H9 (cell line): ENCODE measurements at regions not wholly inside any gene's neighbourhood (a gene's known extent, or its start where the extent isn't known, plus 50 kb on each side); places are given as distances from the start of the nearest gene placed in this dataset.

Experiments used
- DNase-seq: peaks from one replicate; pipeline ENCODE4 v3.0.0-alpha.2; 2017
- H2AFZ ChIP-seq: one replicate; pipeline ENCODE4 v1.6.1; 2013; ENCODE audit warnings: mild to moderate bottlenecking, low read length, control low read depth, moderate library complexity
- H2AK5ac ChIP-seq: 2 replicates; pipeline ENCODE4 v1.6.1; 2013; ENCODE audit warnings: low read length, control low read depth, mixed read lengths; ENCODE audit not compliant: insufficient read length
- H2BK120ac ChIP-seq: one replicate; pipeline ENCODE4 v1.6.1; 2013; ENCODE audit warnings: low read depth, mild to moderate bottlenecking, low read length, control low read depth, inconsistent platforms; ENCODE audit not compliant: poor library complexity, severe bottlenecking
- H2BK12ac ChIP-seq: 2 replicates; pipeline ENCODE4 v1.6.1; 2013; ENCODE audit warnings: low read length, control low read depth, mixed read lengths, low read depth; ENCODE audit not compliant: insufficient read length
- H2BK15ac ChIP-seq: 2 replicates; pipeline ENCODE4 v1.6.1; 2013; ENCODE audit warnings: low read depth, low read length, control low read depth
- H2BK20ac ChIP-seq: one replicate; pipeline ENCODE4 v1.6.1; 2013; ENCODE audit warnings: low read depth, mild to moderate bottlenecking, low read length, control low read depth, inconsistent platforms; ENCODE audit not compliant: poor library complexity, severe bottlenecking
- H2BK5ac ChIP-seq: 2 replicates; pipeline ENCODE4 v1.6.1; 2013; ENCODE audit warnings: low read length, control low read depth, mixed read lengths; ENCODE audit not compliant: insufficient read length
- H3K14ac ChIP-seq: 2 replicates; pipeline ENCODE4 v1.6.1; 2013; ENCODE audit warnings: low read length, control low read depth; ENCODE audit not compliant: insufficient read depth
- H3K18ac ChIP-seq: 2 replicates; pipeline ENCODE4 v1.6.1; 2013; ENCODE audit warnings: low read depth, mild to moderate bottlenecking, mixed read lengths, low read length, control low read depth; ENCODE audit not compliant: insufficient read length
- H3K23ac ChIP-seq: 2 replicates; pipeline ENCODE4 v1.6.1; 2013; ENCODE audit warnings: low read length, control low read depth, mixed read lengths, low read depth; ENCODE audit not compliant: insufficient read length
- H3K23me2 ChIP-seq: 2 replicates; pipeline ENCODE4 v1.6.1; 2013; ENCODE audit warnings: low read depth, mild to moderate bottlenecking, mixed read lengths, low read length, control low read depth; ENCODE audit not compliant: insufficient read length, poor library complexity, severe bottlenecking
- H3K27ac ChIP-seq: 2 replicates; pipeline ENCODE4 v1.5.1; 2013; ENCODE audit warnings: low read length, control low read depth, mixed read lengths, low read depth; ENCODE audit not compliant: insufficient read length
- H3K27me3 ChIP-seq: 2 replicates; pipeline ENCODE4 v1.6.1; 2013; ENCODE audit warnings: low read length, control low read depth, inconsistent platforms; ENCODE audit not compliant: insufficient read depth
- H3K4ac ChIP-seq: 2 replicates; pipeline ENCODE4 v1.6.1; 2013; ENCODE audit warnings: low read depth, mild to moderate bottlenecking, control low read depth, inconsistent platforms, low read length, moderate library complexity
- H3K4me1 ChIP-seq: 2 replicates; pipeline ENCODE4 v1.6.1; 2013; ENCODE audit warnings: low read length, control low read depth, inconsistent platforms; ENCODE audit not compliant: insufficient read depth
- H3K4me2 ChIP-seq: 2 replicates; pipeline ENCODE4 v1.6.1; 2013; ENCODE audit warnings: low read length, control low read depth, mixed read lengths; ENCODE audit not compliant: insufficient read length, insufficient read depth
- H3K56ac ChIP-seq: 2 replicates; pipeline ENCODE4 v1.6.1; 2013; ENCODE audit warnings: low read depth, mild to moderate bottlenecking, mixed read lengths, low read length, control low read depth; ENCODE audit not compliant: insufficient read length
- H3K79me1 ChIP-seq: 2 replicates; pipeline ENCODE4 v1.6.1; 2013; ENCODE audit warnings: low read depth, mild to moderate bottlenecking, moderate library complexity, low read length, control low read depth, inconsistent platforms; ENCODE audit not compliant: insufficient read depth, poor library complexity, severe bottlenecking
- H3K79me2 ChIP-seq: 2 replicates; pipeline ENCODE4 v1.6.1; 2013; ENCODE audit warnings: low read length, control low read depth, inconsistent platforms; ENCODE audit not compliant: insufficient read depth
- H3K9ac ChIP-seq: 2 replicates; pipeline ENCODE4 v1.6.1; 2013; ENCODE audit warnings: low read length, control low read depth, mixed read lengths; ENCODE audit not compliant: insufficient read length; ENCODE audit errors: extremely low read depth
- H3K9me3 ChIP-seq: one replicate; pipeline ENCODE4 v1.6.1; 2013; ENCODE audit warnings: low read depth, low read length, inconsistent platforms; ENCODE audit not compliant: control insufficient read depth
- H3T11ph ChIP-seq: one replicate; pipeline ENCODE4 v1.6.1; 2013; ENCODE audit warnings: mild to moderate bottlenecking, low read length, control low read depth, inconsistent platforms
- H4K20me1 ChIP-seq: one replicate; pipeline ENCODE4 v1.6.1; 2013; ENCODE audit not compliant: control insufficient read depth, insufficient read length, insufficient read depth
- H4K5ac ChIP-seq: 2 replicates; pipeline ENCODE4 v1.6.1; 2013; ENCODE audit warnings: low read depth, mild to moderate bottlenecking, mixed read lengths, low read length, control low read depth; ENCODE audit not compliant: insufficient read length
- H4K8ac ChIP-seq: replicated peaks from 2 replicates; pipeline ENCODE4 v1.6.1; 2013; ENCODE audit warnings: low read length, control low read depth, mixed read lengths, low read depth; ENCODE audit not compliant: insufficient read length
- H4K91ac ChIP-seq: 2 replicates; pipeline ENCODE4 v1.6.1; 2013; ENCODE audit warnings: low read depth, mild to moderate bottlenecking, moderate library complexity, mixed read lengths, low read length, control low read depth; ENCODE audit not compliant: insufficient read length
- H3K27ac Mint-ChIP-seq, 3 experiments: 2 replicates in 2 of 3; 3 replicates in 1 of 3; pipeline ENCODE4 v1.8.0; 2020 to 2021; ENCODE audit warnings: mixed read lengths in 3 of 3, mild to moderate bottlenecking in 1 of 3, moderate library complexity in 1 of 3
- H3K27me3 Mint-ChIP-seq: 2 replicates; pipeline ENCODE4 v1.8.0; 2021; ENCODE audit warnings: low read depth, mild to moderate bottlenecking, moderate library complexity, mixed read lengths
- H3K36me3 Mint-ChIP-seq, 3 experiments: 2 replicates in 2 of 3; 3 replicates in 1 of 3; pipeline ENCODE4 v1.8.0; 2020 to 2021; ENCODE audit warnings: low read depth in 3 of 3, mixed read lengths in 3 of 3; ENCODE audit not compliant: insufficient read depth in 1 of 3
- H3K4me1 Mint-ChIP-seq, 2 experiments: 2 replicates each; pipeline ENCODE4 v1.8.0; 2020; ENCODE audit warnings: mixed read lengths in 2 of 2
- H3K4me3 Mint-ChIP-seq, 2 experiments: 2 replicates in 1 of 2; 3 replicates in 1 of 2; pipeline ENCODE4 v1.8.0; 2020 to 2021; ENCODE audit warnings: mild to moderate bottlenecking in 2 of 2, mixed read lengths in 2 of 2, moderate library complexity in 1 of 2
- H3K9me3 Mint-ChIP-seq, 2 experiments: 2 replicates in 1 of 2; 3 replicates in 1 of 2; pipeline ENCODE4 v1.8.0; 2020; ENCODE audit warnings: mild to moderate bottlenecking in 2 of 2, mixed read lengths in 2 of 2, moderate library complexity in 1 of 2
- WGBS: extraction: QIAGEN DNeasy Blood & Tissue Kit; methylation state at CpG from one replicate; pipeline ENCODE4 v1.1.7; 2013; ENCODE audit warnings: missing lambda C conversion rate, low lambda C conversion rate, mixed read lengths; ENCODE audit not compliant: insufficient read length; ENCODE audit errors: extremely low coverage; 5-methylcytosine and 5-hydroxymethylcytosine counted together
- TF ChIP-seq, protein P1 (sequence below): fragments of 200-600 bp; sonication (generic); conservative IDR thresholded peaks from 3 replicates; pipeline ENCODE4 v1.8.0; 2021; ENCODE audit warnings: antibody characterized with exemption, mild to moderate bottlenecking

DNA sequence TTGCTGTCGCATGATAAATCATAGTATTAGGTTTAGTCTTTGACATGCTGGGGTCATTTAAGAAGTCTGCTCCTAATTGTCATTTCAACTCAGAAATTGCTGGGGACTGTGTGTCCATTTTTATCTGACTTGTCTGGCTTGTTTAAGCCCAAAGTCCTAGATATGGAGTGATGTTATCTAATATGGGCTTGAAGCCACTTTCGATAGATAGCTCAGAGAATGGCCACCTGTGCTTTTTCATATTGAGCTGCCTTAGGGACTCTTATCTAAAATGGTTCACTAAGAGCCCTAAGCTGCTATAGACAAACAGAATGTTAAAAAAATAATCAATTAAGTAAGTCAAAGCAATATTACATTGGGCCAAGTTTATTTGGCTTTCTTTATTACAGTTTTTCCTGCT is 81.6 kb upstream of the CNTNAP4 start:
- Histone ChIP-seq H3K23me2 (no peaks in the 10 kb centered on the region), H2BK15ac (no peak overlapping the region), H3K27ac (no peak overlapping the region), H2AFZ (no peak overlapping the region), H2AK5ac (no peak overlapping the region), H3K79me2 (no peaks in the 10 kb centered on the region), H2BK12ac (no peak overlapping the region), H3K4me2 (no peak overlapping the region), H2BK5ac (no peak overlapping the region), H4K20me1 (no peaks in the 10 kb centered on the region), H3K79me1 (no peaks in the 10 kb centered on the region), H4K5ac (no peak overlapping the region), H3K4me1 (peaks cover 11% of the 10 kb centered on the region), H4K91ac (no peak overlapping the region), H3K14ac (no peak overlapping the region), H3K9me3 (no peaks in the 10 kb centered on the region), H3K18ac (no peak overlapping the region), H3K4ac (no peak overlapping the region), H3K56ac (no peak overlapping the region), H3T11ph (no peak overlapping the region), H2BK120ac (no peak overlapping the region), H4K8ac (no peak overlapping the region), H3K9ac (no peak overlapping the region), H3K27me3 (no peaks in the 10 kb centered on the region), H3K23ac (no peak overlapping the region), H2BK20ac (no peak overlapping the region)
- no peaks in the 10 kb centered on the region for H3K9me3 Mint-ChIP-seq
- peaks cover 35 to 37% of the 10 kb centered on the region in 2 experiments for H3K4me1 Mint-ChIP-seq
- no peak for DNase-seq
- no peak overlapping the region for H3K4me3 Mint-ChIP-seq
- no peaks in the 10 kb centered on the region for H3K36me3 Mint-ChIP-seq
- no peak overlapping the region for H3K27ac Mint-ChIP-seq
- TF ChIP-seq, protein P1, sequence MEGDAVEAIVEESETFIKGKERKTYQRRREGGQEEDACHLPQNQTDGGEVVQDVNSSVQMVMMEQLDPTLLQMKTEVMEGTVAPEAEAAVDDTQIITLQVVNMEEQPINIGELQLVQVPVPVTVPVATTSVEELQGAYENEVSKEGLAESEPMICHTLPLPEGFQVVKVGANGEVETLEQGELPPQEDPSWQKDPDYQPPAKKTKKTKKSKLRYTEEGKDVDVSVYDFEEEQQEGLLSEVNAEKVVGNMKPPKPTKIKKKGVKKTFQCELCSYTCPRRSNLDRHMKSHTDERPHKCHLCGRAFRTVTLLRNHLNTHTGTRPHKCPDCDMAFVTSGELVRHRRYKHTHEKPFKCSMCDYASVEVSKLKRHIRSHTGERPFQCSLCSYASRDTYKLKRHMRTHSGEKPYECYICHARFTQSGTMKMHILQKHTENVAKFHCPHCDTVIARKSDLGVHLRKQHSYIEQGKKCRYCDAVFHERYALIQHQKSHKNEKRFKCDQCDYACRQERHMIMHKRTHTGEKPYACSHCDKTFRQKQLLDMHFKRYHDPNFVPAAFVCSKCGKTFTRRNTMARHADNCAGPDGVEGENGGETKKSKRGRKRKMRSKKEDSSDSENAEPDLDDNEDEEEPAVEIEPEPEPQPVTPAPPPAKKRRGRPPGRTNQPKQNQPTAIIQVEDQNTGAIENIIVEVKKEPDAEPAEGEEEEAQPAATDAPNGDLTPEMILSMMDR, result no peak
- WGBS, result no CpG with 5 or more reads among the region's 2 CpGs
- no peaks in the 10 kb centered on the region; the same call in none of the 2 replicates for H3K27me3 Mint-ChIP-seq
